Astrocyte of the spinal cord (primary cell): ENCODE measurements at regions not wholly inside any gene's neighbourhood (a gene's known extent, or its start where the extent isn't known, plus 50 kb on each side); places are given as distances from the start of the nearest gene placed in this dataset.

Source experiments
- DNase-seq: peaks from one replicate; pipeline ENCODE4 v3.0.0; 2011; ENCODE audit warnings: low read depth, low spot score
- H3K4me3 ChIP-seq: 2 replicates; pipeline ENCODE4 v1.5.1; 2011; ENCODE audit warnings: low read depth, mild to moderate bottlenecking, low read length, moderate library complexity
- in situ Hi-C: cut with HindIII; loops from 2 replicates; pipeline ENCODE4 v1.10.0; 2017; ENCODE audit warnings: low sequenced_read_pairs
- TF ChIP-seq, protein P1 (sequence below): IDR thresholded peaks from 2 replicates; pipeline ENCODE4 v1.5.1; 2012; ENCODE audit warnings: low read depth, mild to moderate bottlenecking, low read length, inconsistent platforms

DNA sequence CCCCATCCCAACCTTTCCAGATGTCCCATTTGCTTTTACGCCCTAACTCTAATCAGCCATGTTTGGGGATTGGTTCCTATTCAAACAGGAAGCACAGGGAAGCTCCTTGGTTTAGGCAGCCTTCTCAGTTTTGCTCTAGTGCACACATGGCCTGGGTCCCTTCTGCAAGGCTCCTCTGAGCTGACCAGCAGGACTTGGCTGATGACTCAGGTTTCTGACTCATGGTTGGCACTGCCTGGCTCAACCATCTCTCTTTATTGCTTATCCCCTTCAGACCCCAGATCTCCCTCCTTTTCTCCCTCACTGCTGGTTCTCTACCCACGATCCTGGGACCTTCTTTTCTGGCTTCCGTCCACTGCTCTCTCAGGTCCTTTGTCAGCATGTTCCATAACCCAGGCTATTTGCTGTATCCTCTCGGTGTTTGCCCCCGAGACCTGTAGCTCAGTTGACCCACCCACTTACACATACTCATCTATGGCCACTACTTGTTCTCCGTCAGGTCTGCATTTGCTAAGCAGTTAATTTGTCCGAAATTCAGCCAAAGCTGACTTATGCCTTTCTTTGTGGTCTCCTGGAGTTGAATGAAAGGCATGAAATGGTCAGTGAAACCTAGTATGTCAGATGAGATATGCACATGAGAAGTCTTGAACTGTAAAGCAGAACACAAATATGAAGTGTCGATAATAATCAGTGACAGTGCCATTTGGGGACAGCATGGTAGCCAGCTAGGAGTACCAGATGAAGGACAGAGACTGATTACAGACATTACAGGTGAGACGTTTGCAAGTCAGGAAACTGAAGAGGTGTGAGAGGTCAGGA, 323.5 kb upstream of the ROPN1 start:
- no peak overlapping the region for H3K4me3 ChIP-seq
- DNase-seq: peak; percentile 53
- in situ Hi-C loops: no loop called here
- TF ChIP-seq, protein P1, sequence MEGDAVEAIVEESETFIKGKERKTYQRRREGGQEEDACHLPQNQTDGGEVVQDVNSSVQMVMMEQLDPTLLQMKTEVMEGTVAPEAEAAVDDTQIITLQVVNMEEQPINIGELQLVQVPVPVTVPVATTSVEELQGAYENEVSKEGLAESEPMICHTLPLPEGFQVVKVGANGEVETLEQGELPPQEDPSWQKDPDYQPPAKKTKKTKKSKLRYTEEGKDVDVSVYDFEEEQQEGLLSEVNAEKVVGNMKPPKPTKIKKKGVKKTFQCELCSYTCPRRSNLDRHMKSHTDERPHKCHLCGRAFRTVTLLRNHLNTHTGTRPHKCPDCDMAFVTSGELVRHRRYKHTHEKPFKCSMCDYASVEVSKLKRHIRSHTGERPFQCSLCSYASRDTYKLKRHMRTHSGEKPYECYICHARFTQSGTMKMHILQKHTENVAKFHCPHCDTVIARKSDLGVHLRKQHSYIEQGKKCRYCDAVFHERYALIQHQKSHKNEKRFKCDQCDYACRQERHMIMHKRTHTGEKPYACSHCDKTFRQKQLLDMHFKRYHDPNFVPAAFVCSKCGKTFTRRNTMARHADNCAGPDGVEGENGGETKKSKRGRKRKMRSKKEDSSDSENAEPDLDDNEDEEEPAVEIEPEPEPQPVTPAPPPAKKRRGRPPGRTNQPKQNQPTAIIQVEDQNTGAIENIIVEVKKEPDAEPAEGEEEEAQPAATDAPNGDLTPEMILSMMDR: no peak

DNA sequence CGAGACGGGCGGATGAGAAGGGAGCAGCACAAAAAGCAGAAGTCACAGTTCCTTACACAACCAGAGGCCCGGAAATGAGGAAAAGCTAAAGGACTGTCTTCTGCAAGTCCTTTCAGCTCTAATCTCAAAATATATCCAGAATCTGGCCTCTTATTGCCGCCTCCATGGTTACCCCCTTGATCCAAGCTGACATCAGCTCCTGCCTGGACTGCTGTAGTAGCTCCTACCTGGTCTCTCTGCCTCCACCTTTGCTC, 324.0 kb upstream of the ROPN1 start:
- in situ Hi-C loops: no loop called here
- DNase-seq: no peak
- TF ChIP-seq, protein P1: no peak
- H3K4me3 ChIP-seq: no peak overlapping the region

DNA sequence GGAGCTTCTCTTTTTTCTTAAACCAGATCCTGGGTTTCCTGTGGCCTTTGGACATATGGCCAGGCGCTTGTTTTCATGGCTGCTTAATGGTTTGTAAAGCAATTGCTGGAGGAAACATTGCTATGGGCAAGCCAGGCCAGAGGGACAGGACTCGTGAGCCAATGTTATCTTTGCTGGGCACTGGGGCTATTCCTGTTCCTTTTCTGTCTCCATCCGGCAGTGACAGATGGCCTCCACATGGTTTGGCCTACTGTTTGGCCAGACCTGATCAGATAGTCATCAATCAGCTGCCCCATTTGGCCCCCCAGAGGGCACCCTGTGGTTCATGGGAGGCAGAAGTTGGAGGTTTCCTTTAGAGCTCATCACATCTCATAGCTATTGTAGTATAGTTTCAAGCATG, 326.1 kb upstream of the ROPN1 start:
- no peak overlapping the region for H3K4me3 ChIP-seq
- DNase-seq: no peak
- TF ChIP-seq, protein P1: no peak
- in situ Hi-C loops: no loop called here

DNA sequence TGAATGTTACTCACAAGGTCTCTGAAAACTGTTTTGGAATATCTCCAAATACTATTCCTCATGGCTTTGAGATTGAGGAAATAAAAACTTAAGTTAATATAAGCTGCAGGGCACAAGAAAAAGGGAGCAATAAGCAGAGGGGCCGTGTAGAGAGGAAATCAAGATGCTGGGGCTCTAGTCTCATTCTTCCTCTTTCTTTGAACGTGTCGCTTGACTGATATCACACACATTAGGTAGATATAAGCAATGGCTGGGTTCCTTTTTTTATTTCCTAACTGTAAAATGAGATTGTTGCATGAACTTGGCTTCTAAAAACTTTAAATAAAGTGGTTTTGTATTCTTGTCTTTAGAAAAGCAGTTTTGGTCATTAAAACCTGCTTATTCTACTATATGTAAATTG, 326.7 kb upstream of the ROPN1 start:
- TF ChIP-seq, protein P1: no peak
- in situ Hi-C loops: no loop called here

DNA sequence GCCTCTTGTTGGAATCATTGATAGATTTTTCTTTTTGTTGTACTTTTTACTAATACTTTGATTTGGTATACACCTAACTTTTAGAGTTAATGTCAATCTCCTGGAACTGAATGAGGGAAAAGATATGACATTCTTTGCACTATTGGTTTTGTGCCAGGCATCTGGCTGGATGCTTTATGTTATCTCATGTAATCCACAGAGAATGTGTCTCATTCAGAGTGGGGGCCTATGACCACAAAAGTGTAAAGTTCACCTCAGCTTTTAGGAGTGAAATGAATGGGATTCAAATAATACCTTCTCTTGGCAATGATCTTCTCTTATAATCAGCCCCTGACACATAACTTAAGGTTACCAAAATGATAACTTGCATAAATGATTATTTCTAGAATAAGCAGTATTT, 329.1 kb upstream of the ROPN1 start:
- TF ChIP-seq, protein P1: no peak
- in situ Hi-C loops: no loop called here
- DNase-seq: no peak
- no peak overlapping the region for H3K4me3 ChIP-seq

More for the DNA sequence above, 326.7 kb upstream of the ROPN1 start:
- H3K4me3 ChIP-seq: no peak overlapping the region
- no peak for DNase-seq

DNA sequence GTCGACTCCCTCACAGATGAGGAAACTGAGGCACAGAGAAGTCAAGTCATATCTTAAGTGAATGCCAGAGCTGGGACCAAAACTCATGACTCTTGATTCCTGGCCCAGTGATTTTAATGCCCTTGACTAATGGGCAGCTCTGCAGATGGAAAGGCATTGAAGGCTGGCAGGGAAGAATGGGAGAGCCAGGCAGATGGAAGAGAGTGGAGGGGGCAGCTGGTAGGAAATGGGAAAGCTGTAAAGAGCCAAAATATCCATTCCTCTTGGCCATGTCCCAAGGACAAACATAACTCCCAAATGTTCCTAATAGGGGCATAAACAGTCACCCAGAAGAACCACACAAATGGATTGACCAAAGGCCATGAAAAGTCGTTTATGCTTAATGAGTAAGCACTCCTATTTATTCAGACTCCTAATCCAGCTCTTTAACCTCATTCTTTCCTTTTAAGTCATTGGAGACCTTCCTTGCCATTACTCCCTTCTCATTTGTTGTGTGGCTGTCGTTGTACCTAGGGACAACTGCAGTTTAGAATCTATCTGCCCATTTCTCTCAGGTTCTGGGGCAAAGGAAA, 330.5 kb upstream of the ROPN1 start:
- DNase-seq: no peak
- TF ChIP-seq, protein P1: no peak
- in situ Hi-C loops: no loop called here
- no peak overlapping the region for H3K4me3 ChIP-seq
